Left renal pelvis (tissue), 4 donors: ENCODE measurements at regions not wholly inside any gene's neighbourhood (a gene's known extent, or its start where the extent isn't known, plus 50 kb on each side); places are given as distances from the start of the nearest gene placed in this dataset.
"Not testable (repeated sequence)": the region's sequence is repeated elsewhere in the genome, so short reads cannot be mapped to it uniquely, and the experiment has no call there.

ENCODE experiments used
- DNase-seq, 4 donors: peaks; one replicate each; pipeline ENCODE4 v3.0.0-alpha.2; 2013; ENCODE audit warnings: low read depth in 4 of 4, low spot score in 3 of 4

DNA sequence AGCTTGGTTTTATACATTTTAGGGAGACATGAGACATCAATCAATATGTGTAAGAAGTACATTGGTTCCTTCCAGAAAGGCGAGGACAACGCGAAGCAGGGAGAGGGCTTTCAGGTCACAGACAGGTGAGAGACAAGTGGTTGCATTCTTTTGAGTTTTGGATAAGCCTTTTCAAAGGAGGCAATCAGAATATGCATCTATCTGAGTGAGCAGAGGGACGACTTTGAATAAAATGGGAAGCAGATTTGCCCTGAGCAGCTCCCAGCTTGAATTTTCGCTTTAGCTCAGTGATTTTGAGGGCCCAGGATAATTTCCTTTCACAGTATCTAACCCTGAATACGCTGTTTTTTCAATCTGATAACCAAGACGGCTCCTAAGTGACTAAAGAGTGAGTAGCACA, 82.5 kb upstream of the MYO3A start:
- no peak for DNase-seq

DNA sequence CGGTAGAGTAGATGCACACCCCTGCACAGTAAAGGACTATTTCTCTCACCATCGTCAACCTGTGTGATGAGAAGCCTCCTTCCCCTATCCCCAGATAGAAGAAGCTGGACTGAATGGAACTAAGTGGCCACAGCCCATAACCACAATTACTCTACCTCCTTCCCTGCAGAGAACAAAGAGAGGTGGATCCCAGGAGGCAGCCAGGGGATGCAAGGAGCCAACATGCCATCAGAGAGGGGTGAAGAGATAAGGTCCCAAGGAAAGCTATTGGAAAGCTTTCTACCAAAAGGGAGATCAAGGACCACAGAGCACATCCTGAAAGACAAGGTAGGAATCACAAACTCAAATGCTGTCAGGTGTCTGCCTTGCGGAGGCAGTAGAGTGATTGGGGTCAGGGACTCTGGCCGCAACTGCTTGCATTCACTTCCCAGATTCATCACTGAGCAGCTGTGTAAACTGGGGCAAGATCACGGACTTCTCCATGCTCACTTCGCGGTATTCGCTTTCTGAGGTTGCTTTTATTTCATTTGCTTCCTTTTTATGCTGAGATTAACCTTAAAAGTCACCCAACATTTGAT, 81.6 kb upstream of the MYO3A start:
- DNase-seq = no peak

- no peak for DNase-seq
Observed at GRCh38 chr10:25858076-25858475, 76.0 kb upstream of the MYO3A start.

DNA sequence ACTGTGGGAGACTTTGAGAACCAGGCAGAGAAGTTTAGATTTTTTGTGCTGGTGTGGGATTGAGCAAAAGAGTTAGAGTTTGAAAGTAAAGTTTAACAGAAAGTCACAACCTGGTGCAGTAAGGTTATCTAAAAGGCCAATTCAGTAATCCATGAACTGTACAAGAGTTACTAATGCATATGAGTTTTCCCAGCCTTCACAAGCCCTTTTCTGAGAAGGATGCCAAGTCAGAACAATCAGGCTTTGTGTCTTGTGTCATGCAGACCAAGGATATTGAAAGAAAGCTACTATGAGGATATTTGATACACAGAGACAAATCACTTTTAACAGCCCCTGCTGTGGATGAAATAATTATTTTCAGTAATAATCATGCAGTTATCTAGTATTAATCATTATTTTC, 68.8 kb upstream of the MYO3A start:
- DNase-seq = no peak

GRCh38 chr10:25867321-25867720, 66.7 kb upstream of the MYO3A start:
- DNase-seq = no peak

DNA sequence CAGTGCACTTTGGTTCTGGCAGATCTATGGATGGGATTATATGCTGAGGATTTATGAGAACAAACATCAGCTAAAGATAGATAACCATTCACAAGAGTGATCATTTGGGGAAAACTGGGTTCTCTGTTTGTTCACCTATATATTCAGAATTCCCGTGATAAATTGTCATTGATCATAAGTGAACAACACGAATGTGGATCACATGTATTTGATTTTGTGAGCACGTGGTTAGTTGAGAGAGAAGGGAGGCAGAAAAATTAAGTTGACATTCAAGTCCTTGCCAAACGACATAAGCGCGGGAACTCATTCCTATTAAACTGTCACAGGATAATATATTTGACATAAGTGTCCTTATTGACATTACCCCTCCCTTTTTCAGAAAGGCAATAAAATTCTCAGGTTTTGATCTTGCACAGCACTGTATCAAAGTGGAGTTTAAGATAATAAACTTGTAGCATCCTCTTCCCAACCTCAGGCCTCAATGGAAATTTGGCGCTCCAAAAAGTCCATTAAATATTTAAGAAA, 64.9 kb upstream of the MYO3A start:
- no peak for DNase-seq

DNA sequence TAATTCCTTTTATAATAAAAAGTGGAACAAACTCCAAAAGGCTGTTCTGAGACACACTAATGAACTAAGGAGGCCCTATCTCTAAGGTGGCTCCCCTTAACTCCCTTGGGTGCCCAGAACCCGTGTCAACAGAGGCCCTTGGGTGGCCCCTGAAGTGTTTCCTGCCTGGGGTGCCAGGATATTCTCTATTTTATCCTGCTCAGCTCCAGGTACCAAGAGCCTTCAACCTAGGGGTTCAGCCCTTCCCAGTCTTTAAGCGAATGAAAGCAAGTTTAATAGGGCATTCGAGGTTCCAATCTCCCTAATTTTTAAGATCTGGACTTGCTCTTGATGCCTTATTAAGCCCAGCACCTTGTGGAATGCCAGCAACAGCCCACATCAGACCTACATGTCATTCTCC, 64.4 kb upstream of the MYO3A start:
- DNase-seq = no peak

- not testable (repeated sequence) for DNase-seq
Observed at GRCh38 chr10:25874402-25874801, 59.6 kb upstream of the MYO3A start.

DNA sequence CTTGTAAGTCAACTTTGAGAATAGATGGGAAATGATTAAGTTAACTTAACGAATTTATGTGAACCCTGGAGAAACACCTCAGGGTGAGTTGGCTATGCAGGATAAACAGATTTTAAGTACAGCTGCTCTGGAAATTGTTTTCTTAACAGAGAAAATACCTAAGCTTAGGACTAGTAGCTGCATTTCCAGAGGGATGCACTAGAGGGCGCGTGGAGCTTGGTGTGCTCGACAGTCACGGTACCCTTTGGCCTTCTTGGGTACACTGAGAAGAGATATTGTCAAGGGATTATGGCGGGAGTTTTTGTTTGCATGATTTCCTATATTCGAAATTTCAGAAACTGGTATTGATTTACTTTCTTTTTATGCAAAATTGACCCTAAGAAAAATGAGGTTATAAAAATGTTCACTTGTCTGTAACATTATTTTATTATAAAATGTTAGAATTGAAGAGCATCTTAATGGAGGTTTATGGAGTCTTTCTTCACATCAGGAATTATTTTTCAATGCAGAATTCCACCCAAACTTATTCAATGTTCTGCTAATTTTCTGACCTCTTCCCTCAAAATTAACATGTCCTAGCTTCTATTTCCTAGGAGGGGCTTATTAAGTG, 58.4 kb upstream of the MYO3A start:
- DNase-seq = peak; percentile 18 to 58 (median 46)

GRCh38 chr10:25877296-25877695, 56.7 kb upstream of the MYO3A start:
- DNase-seq = no peak
